GM23248 (cell line): ENCODE measurements at regions not wholly inside any gene's neighbourhood (a gene's known extent, or its start where the extent isn't known, plus 50 kb on each side); places are given as distances from the start of the nearest gene placed in this dataset.

ENCODE experiments used
- EZH2 ChIP-seq: fragments of 200-600 bp; sonication (generic); IDR thresholded peaks from 2 replicates; pipeline ENCODE4 v1.6.1; 2018; ENCODE audit warnings: antibody characterized with exemption, mild to moderate bottlenecking; ENCODE audit not compliant: insufficient read depth, poor library complexity, severe bottlenecking
- EZH2phosphoT487 ChIP-seq: fragments of 200-600 bp; sonication (generic); IDR thresholded peaks from 2 replicates; pipeline ENCODE4 v1.6.1; 2018; ENCODE audit warnings: antibody characterized with exemption, moderate library complexity, mild to moderate bottlenecking, low read depth; ENCODE audit not compliant: insufficient read depth

GRCh38 chr10:20407357-20407756 lies 489.8 kb downstream of the NEBL start:
- TF ChIP-seq EZH2 = no peak
- TF ChIP-seq EZH2phosphoT487 = no peak
